Suppressor macrophage treated with lipopolysaccharide for 1 hour (primary cell): ENCODE measurements at regions not wholly inside any gene's neighbourhood (a gene's known extent, or its start where the extent isn't known, plus 50 kb on each side); places are given as distances from the start of the nearest gene placed in this dataset.
A peak's percentile ranks its signal among the peaks of the same experiment; 100 is the strongest.
"Not testable (repeated sequence)": the region's sequence is repeated elsewhere in the genome, so short reads cannot be mapped to it uniquely, and the experiment has no call there.

Experiments
- DNase-seq, 3 donors: peaks; one replicate each; pipeline ENCODE4 v3.0.0-alpha.2; 2020 to 2022

GRCh38 chr10:30696416-30697185, 67.0 kb upstream of the LYZL2 start:
- DNase-seq = not testable (repeated sequence)

DNA sequence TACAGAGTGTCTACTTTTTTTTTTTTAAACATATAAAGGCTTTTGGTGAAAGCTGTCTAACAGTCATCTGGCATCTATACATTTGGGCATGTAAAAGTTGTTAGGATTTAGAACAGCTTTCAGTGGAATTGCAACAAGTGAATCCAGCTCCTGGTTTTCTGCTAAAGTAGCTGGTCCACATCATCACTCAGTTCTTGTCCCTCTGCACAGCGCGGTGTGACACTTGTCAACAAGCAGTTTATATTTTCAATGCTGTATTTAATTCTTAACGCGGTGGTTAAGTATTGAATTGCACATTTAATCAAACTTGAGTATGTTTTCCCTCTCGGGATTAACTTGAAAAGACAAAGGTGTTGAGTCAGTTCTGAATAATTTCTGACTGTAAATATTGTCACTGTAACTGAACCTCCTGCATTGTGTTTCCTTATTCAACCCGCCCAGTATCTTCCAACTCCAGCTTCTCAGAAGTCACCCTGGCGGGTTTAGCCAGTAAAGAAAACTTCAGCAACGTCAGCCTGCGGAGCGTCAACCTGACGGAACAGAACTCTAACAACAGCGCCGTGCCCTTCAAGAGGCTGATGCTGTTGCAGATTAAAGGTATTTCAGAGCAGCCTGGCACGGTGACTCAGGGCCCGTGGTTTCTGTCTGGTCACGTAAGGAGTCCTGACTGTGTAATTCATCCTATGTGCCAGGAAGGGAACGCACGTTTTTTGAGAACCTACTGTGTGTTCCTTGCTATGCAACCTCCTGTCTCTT, 66.1 kb upstream of the LYZL2 start:
- peak in 1 of 3 donors; percentile 16 for DNase-seq

DNA sequence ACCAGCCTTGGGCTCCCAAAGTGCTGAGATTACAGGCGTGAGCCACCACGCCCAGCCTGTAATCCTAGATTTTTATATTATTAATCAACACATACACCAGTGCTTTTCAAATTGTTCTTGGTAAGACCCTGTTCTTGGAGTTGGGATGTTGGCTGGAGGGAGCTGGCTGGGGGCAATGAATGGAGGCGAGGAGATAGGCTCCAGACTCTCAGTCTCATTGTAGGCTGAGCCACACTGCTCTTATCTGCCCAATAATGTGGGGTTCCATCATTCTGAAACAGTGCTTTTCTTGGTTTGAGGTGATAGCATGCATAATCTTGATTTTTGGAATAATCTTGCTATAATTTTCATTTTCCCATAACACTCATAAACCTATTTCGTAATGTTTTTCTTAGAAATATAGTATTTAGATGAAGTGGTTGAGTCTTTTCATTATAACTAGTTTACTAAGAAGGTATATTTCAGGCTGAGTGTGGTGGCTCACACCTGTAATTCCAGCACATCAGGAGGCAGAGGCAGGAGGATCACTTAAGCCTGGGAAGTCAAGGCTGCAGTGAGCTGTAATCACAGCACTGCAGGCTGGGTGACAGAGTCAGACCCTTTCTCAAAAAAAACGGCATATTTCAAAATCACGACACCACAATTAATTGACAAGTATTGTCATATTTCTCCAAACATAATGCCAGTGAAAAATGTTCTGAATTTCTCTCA, 65.1 kb upstream of the LYZL2 start:
- DNase-seq = peak in 1 of 3 donors; percentile 3

DNA sequence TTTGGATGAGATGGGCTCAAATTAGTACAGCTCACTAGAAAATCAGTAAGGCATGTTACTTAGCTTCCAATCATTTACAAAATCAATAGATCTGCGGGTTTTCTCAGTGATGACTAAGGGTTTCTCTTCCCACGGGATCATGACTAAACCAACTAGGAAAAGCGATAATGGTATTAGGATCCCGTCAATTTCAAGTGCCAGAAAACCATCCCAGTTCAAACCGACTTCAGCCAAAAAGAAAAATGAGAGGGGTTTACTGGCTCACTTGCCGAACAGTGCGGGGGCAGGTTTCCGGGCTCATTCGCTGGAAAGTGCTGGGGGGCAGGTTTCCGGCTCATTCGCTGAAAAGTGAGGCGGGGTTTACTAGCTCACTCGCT, 62.1 kb upstream of the LYZL2 start:
- no peak for DNase-seq

DNA sequence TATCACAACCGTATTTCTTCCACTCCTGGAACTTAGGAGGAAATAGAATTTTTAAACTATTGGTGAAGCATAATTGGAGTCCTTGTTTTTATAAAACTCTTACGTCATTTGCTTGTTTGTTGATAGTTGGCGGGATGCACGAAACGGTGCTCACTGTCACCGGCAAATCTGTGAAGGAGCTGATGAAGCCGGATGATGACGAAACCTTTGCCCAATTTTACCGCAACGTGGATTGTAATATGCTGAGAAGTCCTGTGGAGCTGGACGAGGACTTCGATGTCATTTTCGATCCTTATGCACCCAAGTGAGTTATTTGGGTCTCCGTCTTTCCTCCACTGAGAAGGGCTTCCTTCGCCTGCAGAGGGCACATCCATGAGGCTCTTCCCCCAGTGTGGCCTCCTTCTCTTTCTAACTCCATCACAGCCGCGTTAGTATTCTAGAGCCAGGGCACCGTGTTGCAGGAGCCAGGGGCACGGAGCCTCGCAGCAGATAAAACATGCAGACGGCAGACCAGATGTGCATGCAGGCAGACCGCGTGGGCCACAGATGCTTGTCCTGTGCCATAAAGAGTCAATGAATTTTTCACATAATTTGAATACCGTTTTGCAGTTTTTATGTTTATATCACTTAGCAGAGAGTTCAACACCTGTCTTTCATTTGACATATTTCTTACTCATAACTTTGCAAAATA, 61.5 kb upstream of the LYZL2 start:
- DNase-seq = not testable (repeated sequence)

DNA sequence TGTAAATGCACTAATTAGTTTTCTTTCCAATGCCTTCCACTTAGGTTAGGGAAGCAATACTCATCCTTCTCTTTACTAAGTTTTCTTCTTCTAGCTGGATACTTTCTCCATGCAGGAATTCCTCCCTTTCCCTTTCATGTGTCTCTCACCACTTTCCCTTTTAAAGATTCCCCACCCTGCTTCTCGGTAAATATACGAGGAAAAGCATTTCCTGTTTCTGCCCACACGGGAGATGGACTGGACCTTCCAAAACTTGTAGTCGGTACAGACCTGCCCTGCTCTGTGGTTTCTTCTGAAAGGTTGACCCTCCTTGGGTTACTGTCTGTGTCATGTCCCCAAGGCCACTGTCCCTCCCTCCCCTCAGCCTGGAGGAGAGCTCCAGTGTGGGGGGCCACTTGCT, 58.9 kb upstream of the LYZL2 start:
- DNase-seq = no peak

DNA sequence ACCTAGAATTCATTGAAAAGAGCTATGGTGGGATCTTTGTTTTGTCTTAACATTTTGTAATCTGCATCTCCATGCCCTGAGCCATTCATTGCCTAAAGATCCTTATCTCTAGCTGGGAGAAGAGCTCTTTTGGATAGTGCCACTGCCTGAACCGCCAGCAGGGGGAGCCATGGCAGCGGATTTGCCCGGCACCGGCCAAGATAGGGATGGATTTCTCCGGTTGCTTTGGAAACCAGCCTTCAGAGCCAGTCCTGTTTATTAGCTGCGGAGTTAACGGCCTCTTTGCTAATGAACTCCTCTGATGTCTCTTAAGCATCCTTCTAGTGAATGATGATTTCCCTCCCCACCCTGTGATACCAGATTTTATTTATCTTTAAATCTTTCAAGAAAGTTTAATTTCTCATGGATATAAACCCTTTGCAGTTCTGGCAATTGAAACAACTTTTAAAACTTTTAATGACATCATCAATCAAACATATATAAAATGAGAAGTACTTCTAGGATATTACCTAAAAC, 58.2 kb upstream of the LYZL2 start:
- peak; percentile 76 to 90 (median 85) for DNase-seq

DNA sequence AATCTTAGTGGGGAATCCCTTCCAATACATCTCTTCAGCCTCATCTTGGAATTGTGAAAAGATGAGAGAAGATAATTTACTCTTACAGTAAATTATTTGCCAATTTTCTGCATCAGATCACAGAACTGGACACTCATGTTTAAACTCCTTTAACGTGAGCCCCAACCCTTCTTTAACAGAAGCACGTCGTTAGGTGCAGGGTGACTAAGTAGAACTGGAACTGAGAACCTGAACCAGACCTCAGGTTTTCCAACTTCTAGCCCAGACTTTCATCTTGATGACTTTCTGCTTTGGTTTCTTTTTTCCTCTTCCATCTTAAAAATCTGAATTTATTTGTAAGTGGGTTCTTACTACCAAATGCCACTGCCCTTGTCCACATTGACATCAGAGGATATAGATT, 57.2 kb upstream of the LYZL2 start:
- DNase-seq = no peak

DNA sequence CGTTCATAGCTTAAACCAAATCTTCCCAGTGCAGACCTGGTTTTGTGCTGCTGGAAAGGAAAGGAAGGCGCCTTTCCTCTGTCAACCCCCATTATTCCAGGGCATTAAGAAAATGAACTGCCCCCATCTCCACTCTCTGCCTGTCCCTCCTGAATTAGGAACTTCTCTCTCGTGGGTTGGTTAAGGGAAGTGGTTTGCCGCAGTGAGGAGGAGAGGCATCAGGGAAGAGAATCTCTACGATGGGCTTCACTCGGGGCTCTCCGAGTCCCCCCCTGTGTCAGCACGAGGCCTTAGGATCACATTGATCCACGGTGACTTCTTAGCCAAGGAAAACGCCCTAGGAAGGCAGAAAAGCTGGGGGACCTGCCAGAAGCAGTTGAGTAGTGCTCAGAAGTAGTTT, 53.9 kb upstream of the LYZL2 start:
- DNase-seq = peak; percentile 54 to 60 (median 55)

DNA sequence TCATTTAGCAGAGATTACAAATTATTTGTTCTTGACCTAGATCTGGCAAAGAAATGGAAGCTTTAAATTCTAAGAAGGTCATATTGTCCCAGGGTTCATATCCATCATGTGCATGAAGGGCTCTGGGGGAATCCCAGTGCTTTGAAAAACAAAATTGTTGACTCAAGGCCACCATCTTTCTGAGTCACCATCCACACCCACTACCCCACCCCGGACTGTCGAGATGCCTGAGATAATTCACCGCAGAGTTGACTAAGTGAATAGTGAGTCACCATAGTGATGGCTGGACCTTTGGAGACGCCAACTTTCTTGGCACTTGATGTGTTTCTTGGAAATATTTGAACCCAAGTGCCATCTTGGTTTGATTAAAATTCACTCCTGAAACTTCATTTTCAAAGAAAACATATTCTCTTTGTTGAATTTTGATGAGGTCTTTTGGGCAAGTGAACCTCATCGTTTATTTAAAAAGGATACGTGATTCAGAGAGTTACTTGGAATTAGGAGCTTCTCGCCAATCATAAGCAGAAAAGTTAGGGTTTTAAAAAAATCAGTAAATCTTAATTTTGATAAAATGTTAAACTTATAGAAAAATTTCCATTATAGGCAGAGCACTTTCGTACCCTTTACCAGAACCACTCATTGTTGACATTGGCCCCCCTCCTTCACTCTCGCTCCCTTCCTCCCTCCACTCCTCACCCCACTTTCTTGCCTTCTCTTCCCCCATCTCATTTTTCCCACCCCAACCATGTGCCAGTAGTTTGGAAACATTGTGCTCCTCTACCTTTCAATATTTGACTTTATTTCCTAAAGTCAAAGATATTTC, 53.0 kb upstream of the LYZL2 start:
- DNase-seq = peak; percentile 90 to 94 (median 91)

DNA sequence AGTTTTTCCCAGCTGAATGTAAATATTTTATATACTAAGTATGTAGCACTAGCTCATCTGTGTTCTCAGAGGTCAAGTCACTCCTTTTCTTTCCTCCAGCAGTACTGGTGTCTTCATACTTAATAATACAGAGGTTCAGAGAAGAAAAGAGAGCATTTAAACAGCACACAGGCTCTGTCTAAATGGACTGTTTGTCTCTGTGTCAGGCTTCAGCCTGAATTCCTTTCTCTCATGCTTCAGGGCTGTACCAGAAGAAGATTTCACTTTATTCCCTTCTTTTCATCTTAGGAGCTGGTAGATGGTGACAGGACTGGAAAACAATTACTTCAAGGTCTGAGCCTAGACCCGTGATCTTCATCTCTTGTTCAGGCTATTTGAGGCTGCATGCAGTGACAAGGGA, 51.4 kb upstream of the LYZL2 start:
- DNase-seq = no peak
